Stomach (tissue), 4 donors: ENCODE measurements at regions not wholly inside any gene's neighbourhood (a gene's known extent, or its start where the extent isn't known, plus 50 kb on each side); places are given as distances from the start of the nearest gene placed in this dataset.

Experiments used
- POLR2A ChIP-seq, 4 donors: fragments of 450-650 bp; IDR thresholded peaks; one replicate each; pipeline ENCODE4 v1.6.1; 2016; ENCODE audit warnings: antibody characterized with exemption in 4 of 4, control low read depth in 2 of 4, mild to moderate bottlenecking in 1 of 4, moderate library complexity in 1 of 4
- POLR2AphosphoS5 ChIP-seq, 3 donors: sonication (generic); formaldehyde crosslinking; IDR thresholded peaks; one replicate each; pipeline ENCODE4 v1.6.1; 2016; ENCODE audit warnings: antibody characterized with exemption in 3 of 3
- TF ChIP-seq, protein P1 (sequence below), 7 experiments: fragments of 450-650 bp in 4 of 7; fragments of 200-600 bp in 3 of 7; sonication (generic) in 3 of 7; IDR thresholded peaks; one replicate each; pipeline ENCODE4 v1.5.1; 2016 to 2019; ENCODE audit warnings: antibody characterized with exemption in 7 of 7, control low read depth in 2 of 7, mild to moderate bottlenecking in 1 of 7

DNA sequence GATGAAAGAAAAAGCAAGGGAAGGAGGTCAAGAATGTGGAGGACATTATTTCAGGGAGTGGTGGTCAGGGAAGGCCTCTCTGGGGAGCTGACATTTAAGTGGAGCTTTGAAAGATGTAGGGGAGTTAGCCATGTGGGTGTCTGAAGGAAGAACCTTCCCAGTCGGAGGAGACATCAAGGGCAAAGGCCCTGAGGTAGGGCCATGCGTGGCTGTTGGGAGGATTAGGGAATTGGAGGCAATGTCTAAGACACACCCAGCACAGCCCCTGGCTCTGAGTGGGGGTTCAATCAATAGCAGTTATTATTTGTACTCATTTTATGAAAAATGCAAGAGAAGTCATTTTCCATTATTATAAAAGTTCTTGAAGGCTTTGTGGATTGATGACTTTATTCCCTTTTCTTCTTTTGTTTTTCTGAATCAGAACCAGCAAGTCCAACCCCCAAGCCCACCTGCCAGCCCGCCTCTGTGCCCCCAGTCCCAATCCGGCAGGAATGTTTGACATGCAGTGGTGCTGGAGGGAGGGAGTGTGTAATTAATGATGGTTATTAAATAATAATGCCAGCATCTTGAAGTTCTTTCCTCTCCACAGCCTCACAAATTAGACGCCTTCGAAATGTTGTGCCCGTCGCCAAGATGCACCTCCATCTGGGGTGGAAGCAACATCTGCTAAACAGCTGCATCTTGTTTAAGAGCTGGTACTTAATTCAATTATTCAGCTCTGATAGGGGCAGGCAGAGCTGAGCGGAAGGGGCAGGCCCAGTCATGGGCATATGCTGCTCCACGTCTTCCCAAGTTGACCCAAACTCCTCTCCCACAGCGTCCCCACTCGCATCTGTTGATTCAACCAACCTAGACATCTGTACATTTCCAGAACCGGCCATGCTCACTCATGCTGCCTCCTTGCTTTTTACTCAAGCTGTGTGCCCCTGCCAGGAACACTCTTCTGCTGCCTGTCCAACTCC is 81.3 kb upstream of the SIRPA start:
- TF ChIP-seq, protein P1, sequence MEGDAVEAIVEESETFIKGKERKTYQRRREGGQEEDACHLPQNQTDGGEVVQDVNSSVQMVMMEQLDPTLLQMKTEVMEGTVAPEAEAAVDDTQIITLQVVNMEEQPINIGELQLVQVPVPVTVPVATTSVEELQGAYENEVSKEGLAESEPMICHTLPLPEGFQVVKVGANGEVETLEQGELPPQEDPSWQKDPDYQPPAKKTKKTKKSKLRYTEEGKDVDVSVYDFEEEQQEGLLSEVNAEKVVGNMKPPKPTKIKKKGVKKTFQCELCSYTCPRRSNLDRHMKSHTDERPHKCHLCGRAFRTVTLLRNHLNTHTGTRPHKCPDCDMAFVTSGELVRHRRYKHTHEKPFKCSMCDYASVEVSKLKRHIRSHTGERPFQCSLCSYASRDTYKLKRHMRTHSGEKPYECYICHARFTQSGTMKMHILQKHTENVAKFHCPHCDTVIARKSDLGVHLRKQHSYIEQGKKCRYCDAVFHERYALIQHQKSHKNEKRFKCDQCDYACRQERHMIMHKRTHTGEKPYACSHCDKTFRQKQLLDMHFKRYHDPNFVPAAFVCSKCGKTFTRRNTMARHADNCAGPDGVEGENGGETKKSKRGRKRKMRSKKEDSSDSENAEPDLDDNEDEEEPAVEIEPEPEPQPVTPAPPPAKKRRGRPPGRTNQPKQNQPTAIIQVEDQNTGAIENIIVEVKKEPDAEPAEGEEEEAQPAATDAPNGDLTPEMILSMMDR (IDR thresholded peaks at IDR 0.05), result no peak
- TF ChIP-seq POLR2AphosphoS5 (IDR thresholded peaks at IDR 0.05), result no peak
- TF ChIP-seq POLR2A (IDR thresholded peaks at IDR 0.05), result no peak
